HCT116 (cell line): ENCODE measurements at regions not wholly inside any gene's neighbourhood (a gene's known extent, or its start where the extent isn't known, plus 50 kb on each side); places are given as distances from the start of the nearest gene placed in this dataset.

Experiments
- ATAC-seq: fragments of 200-7000 bp; cut with Tn5 transposase; 2 replicates; pipeline ENCODE4 v1.9.1; 2020; ENCODE audit warnings: mild to moderate bottlenecking, moderate library complexity
- BruUV-seq: library from RNA; stranded (reverse); fragments of 400-500 nt; replicated peaks from 2 replicates; lab custom pipeline; 2021; lab: Mats Ljungman, UMichigan
- CTCF ChIA-PET: fragments of 300-600 bp; sonication (Branson Sonifier 250); formaldehyde crosslinking; loops from one replicate; lab custom pipeline; 2021; ENCODE audit warnings: antibody characterized with exemption; lab: Charles Lee
- POLR2A ChIA-PET: fragments of 300-600, 350-600 bp; sonication (Branson Sonifier 250); formaldehyde crosslinking; loops from one replicate; lab custom pipeline; 2021; ENCODE audit warnings: antibody characterized with exemption; lab: Charles Lee
- RAD21 ChIA-PET, 2 experiments: fragments of 300-600 bp; sonication (Branson Sonifier 250); formaldehyde crosslinking; loops; one replicate each; lab custom pipeline; 2023; ENCODE audit warnings: low total read pairs in 2 of 2; ENCODE audit not compliant: uncharacterized antibody in 2 of 2, unreplicated experiment in 2 of 2, low non-redundant PET in 1 of 2; lab: Charles Lee
- DNase-seq: peaks from one replicate; pipeline ENCODE4 v3.0.0-alpha.2; 2010; ENCODE audit warnings: low read depth, low spot score
- H2AFZ ChIP-seq: fragments of 200-600 bp; shearing (Covaris generic), sonication (generic); 2 replicates; pipeline ENCODE4 v1.6.1; 2017; ENCODE audit warnings: low read depth, mixed run types, mixed read lengths, antibody characterized with exemption, low read length; ENCODE audit not compliant: poor library complexity, severe bottlenecking
- H3K27ac ChIP-seq: 2 replicates; pipeline ENCODE4 v1.5.1; 2012; ENCODE audit warnings: low read depth, low read length
- H3K27me3 ChIP-seq: fragments of 200-600 bp; sonication (generic); 2 replicates; pipeline ENCODE4 v1.6.1; 2016; ENCODE audit warnings: mixed run types, low read length, mixed read lengths; ENCODE audit not compliant: insufficient read depth
- H3K36me3 ChIP-seq, 2 experiments: fragments of 200-500 bp in 1 of 2; fragments of 200-600 bp in 1 of 2; sonication (Bioruptor generic) in 1 of 2; sonication (generic) in 1 of 2; 2 replicates each; pipeline versions ENCODE4 v1.5.1 to v1.6.1; 2014 to 2016; ENCODE audit warnings: low read length in 2 of 2, inconsistent platforms in 1 of 2, mixed read lengths in 1 of 2, mixed run types in 1 of 2; ENCODE audit not compliant: insufficient read depth in 2 of 2, control insufficient read depth in 1 of 2
- H3K4me1 ChIP-seq, 2 experiments: fragments of 200-600 bp in 1 of 2; sonication (generic) in 1 of 2; 2 replicates each; pipeline versions ENCODE4 v1.5.1 to v1.6.1; 2012 to 2017; ENCODE audit warnings: low read length in 2 of 2, inconsistent platforms in 1 of 2, mild to moderate bottlenecking in 1 of 2, mixed read lengths in 1 of 2, mixed run types in 1 of 2, moderate library complexity in 1 of 2; ENCODE audit not compliant: insufficient read depth in 2 of 2, control insufficient read depth in 1 of 2
- H3K4me2 ChIP-seq: fragments of 200-600 bp; sonication (generic); 2 replicates; pipeline ENCODE4 v1.6.1; 2017; ENCODE audit warnings: mixed run types, low read length, mixed read lengths
- H3K4me3 ChIP-seq, 2 experiments: fragments of 200-600 bp in 1 of 2; sonication (generic) in 1 of 2; replicated peaks in 1 of 2; 2 replicates each; pipeline ENCODE4 v1.5.1; 2011 to 2016; ENCODE audit warnings: low read length in 2 of 2, control low read depth in 1 of 2, low read depth in 1 of 2, mild to moderate bottlenecking in 1 of 2, mixed read lengths in 1 of 2, mixed run types in 1 of 2
- H3K79me2 ChIP-seq: fragments of 200-600 bp; sonication (generic); 2 replicates; pipeline ENCODE4 v1.6.1; 2017; ENCODE audit warnings: mild to moderate bottlenecking, mixed run types, low read length, moderate library complexity, mixed read lengths; ENCODE audit not compliant: insufficient read depth
- H3K9ac ChIP-seq: fragments of 200-600 bp; sonication (generic); 2 replicates; pipeline ENCODE4 v1.6.1; 2016; ENCODE audit warnings: low read length, mixed read lengths
- H3K9me2 ChIP-seq: fragments of 200-600 bp; sonication (generic), shearing (Covaris generic); 2 replicates; pipeline ENCODE4 v1.6.1; 2017; ENCODE audit warnings: mixed run types, mild to moderate bottlenecking, moderate library complexity; ENCODE audit not compliant: insufficient read depth
- H3K9me3 ChIP-seq, 2 experiments: fragments of 200-500 bp in 1 of 2; fragments of 200-600 bp in 1 of 2; sonication (Bioruptor generic) in 1 of 2; sonication (generic) in 1 of 2; 2 replicates each; pipeline ENCODE4 v1.6.1; 2014 to 2017; ENCODE audit warnings: low read length in 2 of 2, mixed read lengths in 2 of 2, inconsistent platforms in 1 of 2, low read depth in 1 of 2, mild to moderate bottlenecking in 1 of 2, mixed run types in 1 of 2, moderate library complexity in 1 of 2; ENCODE audit not compliant: control insufficient read depth in 1 of 2, insufficient read depth in 1 of 2
- H4K20me1 ChIP-seq: fragments of 200-600 bp; sonication (generic), shearing (Covaris generic); 2 replicates; pipeline ENCODE4 v1.6.1; 2017; ENCODE audit warnings: mixed run types, mild to moderate bottlenecking, moderate library complexity; ENCODE audit not compliant: insufficient read depth
- ATF3 ChIP-seq: IDR thresholded peaks from 2 replicates; pipeline ENCODE4 v1.6.1; 2012
- CBX3 ChIP-seq: IDR thresholded peaks from 2 replicates; pipeline ENCODE4 v1.6.1; 2012; ENCODE audit warnings: low read depth
- CEBPB ChIP-seq: IDR thresholded peaks from 2 replicates; pipeline ENCODE4 v1.6.1; 2012; ENCODE audit warnings: low read depth
- CTCF ChIP-seq, 3 experiments: fragments of 200-600 bp in 1 of 3; sonication (generic) in 1 of 3; IDR thresholded peaks in 2 of 3; conservative IDR thresholded peaks in 1 of 3; 2 replicates each; pipeline ENCODE4 v1.5.1; 2012 to 2017; ENCODE audit warnings: low read depth in 2 of 3, low read length in 2 of 3, antibody characterized with exemption in 1 of 3, borderline replicate concordance in 1 of 3, control low read depth in 1 of 3, mild to moderate bottlenecking in 1 of 3, mixed read lengths in 1 of 3, mixed run types in 1 of 3, moderate library complexity in 1 of 3; ENCODE audit not compliant: insufficient read depth in 1 of 3
- EGR1 ChIP-seq: IDR thresholded peaks from 2 replicates; pipeline ENCODE4 v1.6.1; 2012; ENCODE audit warnings: low read depth
- ELF1 ChIP-seq: IDR thresholded peaks from 2 replicates; pipeline ENCODE4 v1.6.1; 2012; ENCODE audit warnings: low read depth, borderline replicate concordance
- EZH2phosphoT487 ChIP-seq: fragments of 200-600 bp; IDR thresholded peaks from 2 replicates; pipeline ENCODE4 v1.6.1; 2018; ENCODE audit warnings: antibody characterized with exemption, borderline replicate concordance
- JUND ChIP-seq: IDR thresholded peaks from 2 replicates; pipeline ENCODE4 v1.6.1; 2012
- MAX ChIP-seq: IDR thresholded peaks from 2 replicates; pipeline ENCODE4 v1.6.1; 2012
- POLR2A ChIP-seq: IDR thresholded peaks from 2 replicates; pipeline ENCODE4 v1.7.0; 2011; ENCODE audit warnings: borderline replicate concordance; ENCODE audit not compliant: insufficient read depth, insufficient read length; ENCODE audit errors: extremely low read depth
- POLR2AphosphoS5 ChIP-seq: IDR thresholded peaks from 2 replicates; pipeline ENCODE4 v1.6.1; 2011; ENCODE audit warnings: mild to moderate bottlenecking, low read depth, low read length, moderate library complexity
- SIN3A ChIP-seq: IDR thresholded peaks from 2 replicates; pipeline ENCODE4 v1.6.1; 2012; ENCODE audit warnings: low read depth
- SP1 ChIP-seq: IDR thresholded peaks from 2 replicates; pipeline ENCODE4 v1.6.1; 2012; ENCODE audit warnings: low read depth
- SRF ChIP-seq: IDR thresholded peaks from 2 replicates; pipeline ENCODE4 v1.6.1; 2012; ENCODE audit warnings: low read depth
- TCF7L2 ChIP-seq: IDR thresholded peaks from 2 replicates; pipeline ENCODE4 v1.7.0; 2011; ENCODE audit warnings: borderline replicate concordance, inconsistent platforms; ENCODE audit not compliant: insufficient read depth, insufficient read length; ENCODE audit errors: extremely low read depth
- YY1 ChIP-seq: IDR thresholded peaks from 2 replicates; pipeline ENCODE4 v1.6.1; 2011; ENCODE audit warnings: low read length, low read depth, moderate library complexity, mild to moderate bottlenecking; ENCODE audit not compliant: insufficient replicate concordance; ENCODE audit errors: extremely low read depth
- ZBTB33 ChIP-seq: IDR thresholded peaks from 2 replicates; pipeline ENCODE4 v1.6.1; 2011; ENCODE audit warnings: mild to moderate bottlenecking, low read length, moderate library complexity; ENCODE audit not compliant: insufficient replicate concordance; ENCODE audit errors: extremely low read depth
- ZFX ChIP-seq: fragments of 450-650 bp; IDR thresholded peaks from 2 replicates; pipeline ENCODE4 v1.6.1; 2017
- ZNF274 ChIP-seq: fragments of 200-500 bp; sonication (Bioruptor generic); IDR thresholded peaks from 2 replicates; pipeline ENCODE4 v1.6.1; 2014; ENCODE audit warnings: mild to moderate bottlenecking, low read depth, low read length, inconsistent platforms
- intact Hi-C: fragments of 100-400 bp; cut with micrococcal nuclease; formaldehyde crosslinking; loops from 2 replicates; pipeline ENCODE4 v1.10.0; 2022
- TF ChIP-seq, protein P1 (sequence below): IDR thresholded peaks from 2 replicates; pipeline ENCODE4 v1.6.1; 2012; ENCODE audit warnings: low read depth

DNA sequence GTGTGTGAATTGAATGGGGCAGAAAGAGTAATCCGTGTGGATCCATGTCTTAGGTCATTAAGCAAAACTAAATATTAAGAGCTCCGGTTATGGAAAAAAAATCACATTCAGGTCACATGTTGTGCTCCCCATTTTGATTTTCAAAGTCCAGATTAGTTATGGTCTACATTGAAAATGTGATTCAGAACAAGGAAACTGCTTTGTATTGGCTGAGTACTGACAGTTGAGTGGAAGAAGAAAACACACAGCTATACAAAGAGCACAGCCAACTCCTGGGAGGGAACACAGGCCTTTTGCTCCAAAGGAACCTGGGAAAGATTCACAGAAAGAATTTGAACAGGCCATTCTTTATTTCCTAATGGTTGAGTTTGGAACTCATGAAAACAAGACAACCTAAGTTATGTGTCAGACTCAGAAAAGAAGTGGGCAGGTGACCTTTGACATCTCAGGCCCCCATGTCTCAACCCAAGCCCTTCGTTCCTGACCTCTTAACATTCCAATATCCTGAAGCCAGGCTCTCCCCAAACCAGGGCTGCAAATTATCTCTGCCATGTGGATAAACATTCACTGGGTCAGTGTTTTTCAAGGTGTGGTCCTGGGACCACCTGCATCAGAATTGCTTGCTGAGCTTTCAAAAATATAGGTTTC is 159.3 kb upstream of the LMO4 start:
- Histone ChIP-seq H3K4me2 (no peak overlapping the region), H3K4me3 (no peak overlapping the region), H3K27ac (no peak overlapping the region), H3K36me3 (no peaks in the 10 kb centered on the region), H3K27me3 (peaks cover 5% of the 10 kb centered on the region; the same call in 1 of the 2 replicates), H3K9ac (no peak overlapping the region), H3K9me3 (no peaks in the 10 kb centered on the region), H3K9me2 (no peaks in the 10 kb centered on the region), H3K4me1 (no peaks in the 10 kb centered on the region), H4K20me1 (no peaks in the 10 kb centered on the region), H2AFZ (no peak overlapping the region), H3K79me2 (no peaks in the 10 kb centered on the region)
- no peak for DNase-seq
- intact Hi-C loops = no loop called here
- no TSS peak for BruUV-seq
- RAD21 ChIA-PET = interaction anchor here in 1 of 2 experiments (0.6 kb wide), 1 partner anchor 111 kb away, joined by 5 read pairs; no protein-coding TSS in a partner anchor
- CTCF ChIA-PET = no interaction called here
- TF ChIP-seq SIN3A (no peak), YY1 (no peak), ATF3 (no peak), CEBPB (no peak), POLR2AphosphoS5 (no peak), CBX3 (no peak), TCF7L2 (no peak), SP1 (no peak), EZH2phosphoT487 (no peak), ZBTB33 (no peak), ZFX (no peak), ELF1 (no peak), POLR2A (no peak), EGR1 (no peak), SRF (no peak), JUND (no peak), MAX (no peak), ZNF274 (no peak), CTCF (IDR thresholded peaks at IDR 0.05 in 2 of 3, conservative IDR thresholded peaks at IDR 0.05 in 1 of 3; ENCODE audit: borderline replicate concordance in 1 of 3, insufficient read depth in 1 of 3, low read depth in 2 of 3, low read length in 2 of 3) (no peak)
- TF ChIP-seq, protein P1, sequence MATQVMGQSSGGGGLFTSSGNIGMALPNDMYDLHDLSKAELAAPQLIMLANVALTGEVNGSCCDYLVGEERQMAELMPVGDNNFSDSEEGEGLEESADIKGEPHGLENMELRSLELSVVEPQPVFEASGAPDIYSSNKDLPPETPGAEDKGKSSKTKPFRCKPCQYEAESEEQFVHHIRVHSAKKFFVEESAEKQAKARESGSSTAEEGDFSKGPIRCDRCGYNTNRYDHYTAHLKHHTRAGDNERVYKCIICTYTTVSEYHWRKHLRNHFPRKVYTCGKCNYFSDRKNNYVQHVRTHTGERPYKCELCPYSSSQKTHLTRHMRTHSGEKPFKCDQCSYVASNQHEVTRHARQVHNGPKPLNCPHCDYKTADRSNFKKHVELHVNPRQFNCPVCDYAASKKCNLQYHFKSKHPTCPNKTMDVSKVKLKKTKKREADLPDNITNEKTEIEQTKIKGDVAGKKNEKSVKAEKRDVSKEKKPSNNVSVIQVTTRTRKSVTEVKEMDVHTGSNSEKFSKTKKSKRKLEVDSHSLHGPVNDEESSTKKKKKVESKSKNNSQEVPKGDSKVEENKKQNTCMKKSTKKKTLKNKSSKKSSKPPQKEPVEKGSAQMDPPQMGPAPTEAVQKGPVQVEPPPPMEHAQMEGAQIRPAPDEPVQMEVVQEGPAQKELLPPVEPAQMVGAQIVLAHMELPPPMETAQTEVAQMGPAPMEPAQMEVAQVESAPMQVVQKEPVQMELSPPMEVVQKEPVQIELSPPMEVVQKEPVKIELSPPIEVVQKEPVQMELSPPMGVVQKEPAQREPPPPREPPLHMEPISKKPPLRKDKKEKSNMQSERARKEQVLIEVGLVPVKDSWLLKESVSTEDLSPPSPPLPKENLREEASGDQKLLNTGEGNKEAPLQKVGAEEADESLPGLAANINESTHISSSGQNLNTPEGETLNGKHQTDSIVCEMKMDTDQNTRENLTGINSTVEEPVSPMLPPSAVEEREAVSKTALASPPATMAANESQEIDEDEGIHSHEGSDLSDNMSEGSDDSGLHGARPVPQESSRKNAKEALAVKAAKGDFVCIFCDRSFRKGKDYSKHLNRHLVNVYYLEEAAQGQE = no peak
- no peak for ATAC-seq
- POLR2A ChIA-PET = no interaction called here
